Common myeloid progenitor, CD34-positive (primary cell): ENCODE measurements at regions not wholly inside any gene's neighbourhood (a gene's known extent, or its start where the extent isn't known, plus 50 kb on each side); places are given as distances from the start of the nearest gene placed in this dataset.

Experiments
- CTCF ChIA-PET: fragments of 350-600 bp; sonication (Branson Sonifier 250); formaldehyde crosslinking; loops from one replicate; lab custom pipeline; 2021; ENCODE audit warnings: antibody characterized with exemption; lab: Charles Lee
- POLR2A ChIA-PET: fragments of 350-600 bp; sonication (Branson Sonifier 250); formaldehyde crosslinking; loops from one replicate; lab custom pipeline; 2021; ENCODE audit warnings: antibody characterized with exemption; lab: Charles Lee
- DNase-seq, 3 donors: peaks; one replicate each; pipeline versions ENCODE4 v3.0.0 to v3.0.0-alpha.2; 2013
- H3K27ac ChIP-seq, 2 experiments: 1 replicate in 1 of 2; 2 replicates in 1 of 2; pipeline ENCODE4 v1.7.0; 2013; ENCODE audit warnings: inconsistent platforms in 2 of 2, low read length in 2 of 2, mild to moderate bottlenecking in 2 of 2, low read depth in 1 of 2, moderate library complexity in 1 of 2; ENCODE audit not compliant: severe bottlenecking in 2 of 2, insufficient read depth in 1 of 2, poor library complexity in 1 of 2
- H3K27me3 ChIP-seq, 5 experiments: replicated peaks in 2 of 5; 1 replicate in 3 of 5; 2 replicates in 2 of 5; pipeline versions ENCODE4 v1.6.1 to v1.7.0; 2013; ENCODE audit warnings: low read length in 4 of 5, mild to moderate bottlenecking in 2 of 5, moderate library complexity in 2 of 5, inconsistent platforms in 1 of 5; ENCODE audit not compliant: insufficient read depth in 5 of 5, control insufficient read depth in 4 of 5
- H3K36me3 ChIP-seq, 4 experiments: 1 replicate in 2 of 4; 2 replicates in 2 of 4; pipeline versions ENCODE4 v1.6.1 to v1.7.0; 2013; ENCODE audit warnings: low read length in 3 of 4, control low read depth in 1 of 4, mild to moderate bottlenecking in 1 of 4; ENCODE audit not compliant: control insufficient read depth in 4 of 4, insufficient read depth in 4 of 4
- H3K4me1 ChIP-seq, 4 experiments: 1 replicate in 3 of 4; 2 replicates in 1 of 4; pipeline versions ENCODE4 v1.6.1 to v1.7.1; 2013; ENCODE audit warnings: low read length in 3 of 4, mild to moderate bottlenecking in 3 of 4, control low read depth in 1 of 4, inconsistent platforms in 1 of 4, moderate library complexity in 1 of 4; ENCODE audit not compliant: control insufficient read depth in 4 of 4, insufficient read depth in 4 of 4; ENCODE audit errors: control extremely low read depth in 1 of 4
- H3K4me3 ChIP-seq, 7 experiments: 1 replicate in 4 of 7; 2 replicates in 3 of 7; pipeline versions ENCODE4 v1.5.1 to v1.7.0; 2013; ENCODE audit warnings: mild to moderate bottlenecking in 7 of 7, low read length in 6 of 7, moderate library complexity in 6 of 7, inconsistent platforms in 2 of 7, low read depth in 2 of 7, control low read depth in 1 of 7; ENCODE audit not compliant: insufficient read depth in 4 of 7, control insufficient read depth in 1 of 7; ENCODE audit errors: extremely low read depth in 1 of 7
- H3K9me3 ChIP-seq, 5 experiments: 1 replicate in 4 of 5; 2 replicates in 1 of 5; pipeline versions ENCODE4 v1.6.1 to v1.7.1; 2013; ENCODE audit warnings: low read length in 4 of 5, mild to moderate bottlenecking in 2 of 5, inconsistent platforms in 1 of 5, low read depth in 1 of 5, moderate library complexity in 1 of 5; ENCODE audit not compliant: control insufficient read depth in 4 of 5, insufficient read depth in 2 of 5; ENCODE audit errors: control extremely low read depth in 1 of 5
- WGBS: methylation state at CpG from one replicate; pipeline ENCODE4 v1.1.5; 2013; ENCODE audit not compliant: insufficient coverage; 5-methylcytosine and 5-hydroxymethylcytosine counted together

- WGBS, result 96% methylated on average over 6 of the region's 8 CpGs
- ChIA-PET CTCF (interaction anchor here (1.7 kb wide), 1 partner anchor 28 kb away, joined by 4 read pairs; no protein-coding TSS in a partner anchor), POLR2A (no interaction called here)
- Histone ChIP-seq H3K4me1 (no peaks in the 10 kb centered on the region), H3K4me3 (no peak overlapping the region), H3K9me3 (no peaks in the 10 kb centered on the region), H3K27ac (no peak overlapping the region), H3K36me3 (no peaks in the 10 kb centered on the region), H3K27me3 (peaks cover 0 to 12% (median 0%) of the 10 kb centered on the region in 5 experiments)
- no peak for DNase-seq
These were observed 360.5 kb downstream of the SOX11 start for GRCh38 chr2:6052649-6053048.

- Histone ChIP-seq H3K27me3 (peaks cover 0 to 12% (median 0%) of the 10 kb centered on the region in 5 experiments), H3K9me3 (no peaks in the 10 kb centered on the region), H3K36me3 (no peaks in the 10 kb centered on the region), H3K4me1 (no peaks in the 10 kb centered on the region), H3K27ac (no peak overlapping the region), H3K4me3 (no peak overlapping the region)
- POLR2A ChIA-PET, result no interaction called here
- whole genome bisulfite sequencing, result 56% methylated on average over 2 of the region's 5 CpGs
- CTCF ChIA-PET, result no interaction called here
- DNase-seq, result no peak
These were observed 361.6 kb downstream of the SOX11 start for GRCh38 chr2:6053743-6054142.

- Histone ChIP-seq H3K4me1 (no peaks in the 10 kb centered on the region), H3K27ac (no peak overlapping the region), H3K27me3 (peaks cover 0 to 12% (median 0%) of the 10 kb centered on the region in 5 experiments), H3K4me3 (no peak overlapping the region), H3K9me3 (no peaks in the 10 kb centered on the region), H3K36me3 (no peaks in the 10 kb centered on the region)
- ChIA-PET CTCF (no interaction called here), POLR2A (no interaction called here)
- no peak for DNase-seq
- WGBS, result 27% methylated on average over 6 of the region's 7 CpGs
These were observed 362.0 kb downstream of the SOX11 start for GRCh38 chr2:6054161-6054671.

- no peak overlapping the region for H3K27ac ChIP-seq
- ChIA-PET CTCF (no interaction called here), POLR2A (no interaction called here)
- no peak overlapping the region for H3K4me3 ChIP-seq
- 100% methylated on average over 4 of the region's 5 CpGs for WGBS
- H3K36me3 ChIP-seq, result no peaks in the 10 kb centered on the region
- no peak for DNase-seq
- no peaks in the 10 kb centered on the region for H3K9me3 ChIP-seq
- H3K27me3 ChIP-seq, result no peaks in the 10 kb centered on the region
- H3K4me1 ChIP-seq, result no peaks in the 10 kb centered on the region
These were observed 368.9 kb downstream of the SOX11 start for GRCh38 chr2:6060992-6061663.

GRCh38 chr2:6064757-6065156 is 372.6 kb downstream of the SOX11 start:
- H3K9me3 ChIP-seq, result no peaks in the 10 kb centered on the region
- ChIA-PET POLR2A (no interaction called here), CTCF (no interaction called here)
- 100% methylated on average over 2 of the region's 2 CpGs for WGBS
- no peaks in the 10 kb centered on the region for H3K4me1 ChIP-seq
- H3K36me3 ChIP-seq, result no peaks in the 10 kb centered on the region
- DNase-seq, result no peak
- H3K27me3 ChIP-seq, result no peaks in the 10 kb centered on the region
- no peak overlapping the region for H3K4me3 ChIP-seq
- H3K27ac ChIP-seq, result no peak overlapping the region

- Histone ChIP-seq H3K36me3 (no peaks in the 10 kb centered on the region), H3K4me3 (no peak overlapping the region), H3K27ac (no peak overlapping the region), H3K4me1 (no peaks in the 10 kb centered on the region), H3K9me3 (no peaks in the 10 kb centered on the region), H3K27me3 (no peaks in the 10 kb centered on the region)
- ChIA-PET CTCF (no interaction called here), POLR2A (no interaction called here)
- 100% methylated on average over 2 of the region's 3 CpGs for WGBS
- no peak for DNase-seq
These were observed 373.5 kb downstream of the SOX11 start for GRCh38 chr2:6065703-6066102.

- ChIA-PET CTCF (no interaction called here), POLR2A (no interaction called here)
- H3K4me1 ChIP-seq, result no peaks in the 10 kb centered on the region
- H3K36me3 ChIP-seq, result no peaks in the 10 kb centered on the region
- H3K27me3 ChIP-seq, result peaks cover 0 to 3% (median 0%) of the 10 kb centered on the region in 5 experiments
- no peak overlapping the region for H3K27ac ChIP-seq
- no peak for DNase-seq
- WGBS, result 86% methylated on average over 6 of the region's 6 CpGs
- no peaks in the 10 kb centered on the region for H3K9me3 ChIP-seq
- H3K4me3 ChIP-seq, result no peak overlapping the region
These were observed 374.9 kb downstream of the SOX11 start for GRCh38 chr2:6067089-6067488.
